ENCODE measurements at regions not wholly inside any gene's neighbourhood (a gene's known extent, or its start where the extent isn't known, plus 50 kb on each side); places are given as distances from the start of the nearest gene placed in this dataset.

DNA sequence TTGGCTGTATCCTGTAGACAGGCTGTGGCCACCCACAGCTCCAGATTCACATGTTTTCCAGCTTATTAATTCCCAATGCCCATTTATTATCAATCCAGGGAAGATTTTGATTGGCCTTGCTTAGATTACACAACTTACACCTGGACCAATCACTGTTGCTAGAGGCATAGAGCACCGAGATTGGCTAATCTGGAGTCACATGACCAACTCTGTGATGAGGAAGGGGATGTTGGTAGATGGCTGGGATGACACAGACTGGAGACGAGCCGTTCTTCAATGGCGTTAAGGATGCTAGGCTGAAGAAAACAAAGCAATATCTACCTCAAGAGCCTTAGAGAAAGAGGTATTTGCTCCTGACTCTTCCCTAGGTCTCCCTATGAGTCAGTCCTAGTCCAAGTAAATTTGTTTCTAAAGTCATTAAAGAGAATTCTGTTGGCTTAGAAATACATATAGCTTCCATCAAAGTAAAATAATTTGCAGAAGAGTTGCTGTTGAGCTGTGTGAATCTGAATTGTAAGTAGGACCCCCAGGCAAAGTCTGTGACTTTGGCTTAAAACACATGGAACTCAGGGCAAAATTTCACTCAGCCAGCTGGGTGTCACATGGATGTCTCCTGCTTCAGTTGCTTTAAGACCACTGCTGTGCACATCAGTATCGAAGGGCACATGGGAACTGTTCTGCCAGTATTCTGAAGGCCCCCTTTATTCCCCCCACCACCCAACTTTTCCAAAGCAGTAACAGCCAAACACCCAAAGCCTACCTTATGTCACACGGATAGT lies 326.4 kb upstream of the KLF4 start:
- TF ChIP-seq, protein P1, sequence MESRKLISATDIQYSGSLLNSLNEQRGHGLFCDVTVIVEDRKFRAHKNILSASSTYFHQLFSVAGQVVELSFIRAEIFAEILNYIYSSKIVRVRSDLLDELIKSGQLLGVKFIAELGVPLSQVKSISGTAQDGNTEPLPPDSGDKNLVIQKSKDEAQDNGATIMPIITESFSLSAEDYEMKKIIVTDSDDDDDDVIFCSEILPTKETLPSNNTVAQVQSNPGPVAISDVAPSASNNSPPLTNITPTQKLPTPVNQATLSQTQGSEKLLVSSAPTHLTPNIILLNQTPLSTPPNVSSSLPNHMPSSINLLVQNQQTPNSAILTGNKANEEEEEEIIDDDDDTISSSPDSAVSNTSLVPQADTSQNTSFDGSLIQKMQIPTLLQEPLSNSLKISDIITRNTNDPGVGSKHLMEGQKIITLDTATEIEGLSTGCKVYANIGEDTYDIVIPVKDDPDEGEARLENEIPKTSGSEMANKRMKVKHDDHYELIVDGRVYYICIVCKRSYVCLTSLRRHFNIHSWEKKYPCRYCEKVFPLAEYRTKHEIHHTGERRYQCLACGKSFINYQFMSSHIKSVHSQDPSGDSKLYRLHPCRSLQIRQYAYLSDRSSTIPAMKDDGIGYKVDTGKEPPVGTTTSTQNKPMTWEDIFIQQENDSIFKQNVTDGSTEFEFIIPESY (IDR thresholded peaks at IDR 0.05; ENCODE audit: extremely low read depth, insufficient replicate concordance, low read length) = no peak
- TF ChIP-seq EZH2phosphoT487 (IDR thresholded peaks at IDR 0.05; ENCODE audit: borderline replicate concordance) (no peak), RAD21 (IDR thresholded peaks at IDR 0.05; ENCODE audit: low read depth) (no peak), SP1 (IDR thresholded peaks at IDR 0.05; ENCODE audit: low read depth) (no peak), EGR1 (IDR thresholded peaks at IDR 0.05; ENCODE audit: low read depth) (no peak), POLR2AphosphoS5 (IDR thresholded peaks at IDR 0.05; ENCODE audit: low read depth, low read length) (no peak), ZFX (IDR thresholded peaks at IDR 0.05) (no peak), SRF (IDR thresholded peaks at IDR 0.05; ENCODE audit: low read depth) (no peak), POLR2A (IDR thresholded peaks at IDR 0.05; ENCODE audit: borderline replicate concordance, extremely low read depth, insufficient read depth, insufficient read length) (no peak), JUND (IDR thresholded peaks at IDR 0.05) (no peak), YY1 (IDR thresholded peaks at IDR 0.05; ENCODE audit: extremely low read depth, insufficient replicate concordance, low read depth, low read length) (no peak)
- TF ChIP-seq, protein P2, sequence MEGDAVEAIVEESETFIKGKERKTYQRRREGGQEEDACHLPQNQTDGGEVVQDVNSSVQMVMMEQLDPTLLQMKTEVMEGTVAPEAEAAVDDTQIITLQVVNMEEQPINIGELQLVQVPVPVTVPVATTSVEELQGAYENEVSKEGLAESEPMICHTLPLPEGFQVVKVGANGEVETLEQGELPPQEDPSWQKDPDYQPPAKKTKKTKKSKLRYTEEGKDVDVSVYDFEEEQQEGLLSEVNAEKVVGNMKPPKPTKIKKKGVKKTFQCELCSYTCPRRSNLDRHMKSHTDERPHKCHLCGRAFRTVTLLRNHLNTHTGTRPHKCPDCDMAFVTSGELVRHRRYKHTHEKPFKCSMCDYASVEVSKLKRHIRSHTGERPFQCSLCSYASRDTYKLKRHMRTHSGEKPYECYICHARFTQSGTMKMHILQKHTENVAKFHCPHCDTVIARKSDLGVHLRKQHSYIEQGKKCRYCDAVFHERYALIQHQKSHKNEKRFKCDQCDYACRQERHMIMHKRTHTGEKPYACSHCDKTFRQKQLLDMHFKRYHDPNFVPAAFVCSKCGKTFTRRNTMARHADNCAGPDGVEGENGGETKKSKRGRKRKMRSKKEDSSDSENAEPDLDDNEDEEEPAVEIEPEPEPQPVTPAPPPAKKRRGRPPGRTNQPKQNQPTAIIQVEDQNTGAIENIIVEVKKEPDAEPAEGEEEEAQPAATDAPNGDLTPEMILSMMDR (IDR thresholded peaks at IDR 0.05 in 2 of 3, conservative IDR thresholded peaks at IDR 0.05 in 1 of 3; ENCODE audit: borderline replicate concordance in 1 of 3, insufficient read depth in 1 of 3, low read depth in 2 of 3, low read length in 2 of 3) = no peak
- TF ChIP-seq, protein P3, sequence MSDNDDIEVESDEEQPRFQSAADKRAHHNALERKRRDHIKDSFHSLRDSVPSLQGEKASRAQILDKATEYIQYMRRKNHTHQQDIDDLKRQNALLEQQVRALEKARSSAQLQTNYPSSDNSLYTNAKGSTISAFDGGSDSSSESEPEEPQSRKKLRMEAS (IDR thresholded peaks at IDR 0.05) = no peak

Data from HCT116 (cell line).